GM19023 (cell line): ENCODE measurements at regions not wholly inside any gene's neighbourhood (a gene's known extent, or its start where the extent isn't known, plus 50 kb on each side); places are given as distances from the start of the nearest gene placed in this dataset.

Experiments
- ATAC-seq: cut with Tn5 transposase; IDR thresholded peaks from one replicate; pipeline ENCODE4 v1.9.1; 2021; ENCODE audit warnings: mild to moderate bottlenecking, moderate library complexity; ENCODE audit not compliant: unreplicated experiment

DNA sequence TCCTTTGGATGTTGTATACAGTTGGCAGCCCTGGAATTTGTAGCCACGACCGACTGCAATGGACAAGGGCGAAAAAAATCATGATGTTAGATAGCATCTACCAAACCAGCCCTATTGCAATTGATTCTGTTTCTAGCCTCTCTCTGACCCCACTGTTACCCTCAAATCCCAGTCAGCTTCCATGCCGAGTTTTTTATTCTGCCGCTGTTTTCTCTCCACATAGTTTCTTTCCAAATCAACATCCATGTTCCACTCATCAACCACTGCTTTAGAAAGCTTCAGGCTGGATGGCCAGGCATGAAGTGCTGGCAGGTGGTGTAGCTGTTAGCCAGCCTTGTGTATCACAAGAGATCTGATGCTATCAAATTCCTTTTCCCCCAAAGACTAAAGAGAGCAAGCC, 272.8 kb downstream of the FIGN start:
- no peak for ATAC-seq

DNA sequence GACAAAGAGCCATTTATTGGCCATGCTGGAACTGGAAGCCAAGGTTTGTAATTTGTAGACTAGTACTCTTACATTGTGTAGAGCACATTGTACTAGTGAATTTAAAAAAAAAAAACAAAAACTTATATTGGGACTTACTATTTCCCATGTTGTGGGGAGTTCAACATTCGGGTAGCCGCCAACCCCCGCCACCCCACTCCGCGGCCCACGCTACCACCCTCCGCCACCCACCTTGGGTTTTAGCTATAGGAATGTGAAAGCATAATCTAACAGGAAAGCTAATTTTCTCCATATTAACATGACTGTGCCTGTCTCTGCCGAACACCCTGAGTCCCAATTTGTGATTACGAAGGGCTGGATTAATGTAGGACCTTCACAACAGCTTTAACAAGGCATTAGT, 275.8 kb downstream of the FIGN start:
- ATAC-seq = no peak

DNA sequence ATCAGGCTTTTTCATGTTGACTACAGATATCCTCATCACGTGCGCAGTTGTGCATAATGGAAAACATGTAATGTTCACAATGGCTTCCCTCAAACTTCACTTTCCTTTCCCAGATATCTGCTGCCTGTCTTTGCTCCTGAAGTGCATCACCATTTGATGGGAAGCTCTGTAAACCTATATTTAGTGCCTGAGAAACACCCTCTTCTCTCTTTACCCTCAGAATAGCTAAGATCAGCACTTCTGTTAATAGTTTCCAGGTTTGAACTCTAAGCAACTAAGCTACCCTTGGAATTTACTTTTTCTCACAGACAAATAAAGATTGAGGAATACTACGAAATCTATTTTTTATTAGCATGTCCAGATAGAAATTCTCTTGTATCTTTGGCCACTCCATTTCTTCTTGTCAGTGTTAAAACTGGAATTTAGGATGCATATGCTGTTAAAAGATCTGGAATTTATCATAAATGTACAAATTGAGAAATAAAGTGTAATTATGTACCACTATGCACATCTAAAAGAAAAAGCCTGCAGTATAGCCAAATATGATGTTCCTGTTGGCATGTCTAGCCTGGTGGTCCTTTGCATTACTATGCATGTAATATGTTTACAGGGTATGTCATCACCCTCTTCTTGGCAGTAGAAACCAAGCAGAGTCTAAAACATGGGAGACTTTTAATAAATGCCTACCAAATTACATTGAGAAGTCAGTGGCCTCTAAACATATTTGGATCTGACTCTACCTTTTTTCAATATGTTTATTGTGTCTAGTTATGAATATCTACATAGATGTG, 278.7 kb downstream of the FIGN start:
- no peak for ATAC-seq

DNA sequence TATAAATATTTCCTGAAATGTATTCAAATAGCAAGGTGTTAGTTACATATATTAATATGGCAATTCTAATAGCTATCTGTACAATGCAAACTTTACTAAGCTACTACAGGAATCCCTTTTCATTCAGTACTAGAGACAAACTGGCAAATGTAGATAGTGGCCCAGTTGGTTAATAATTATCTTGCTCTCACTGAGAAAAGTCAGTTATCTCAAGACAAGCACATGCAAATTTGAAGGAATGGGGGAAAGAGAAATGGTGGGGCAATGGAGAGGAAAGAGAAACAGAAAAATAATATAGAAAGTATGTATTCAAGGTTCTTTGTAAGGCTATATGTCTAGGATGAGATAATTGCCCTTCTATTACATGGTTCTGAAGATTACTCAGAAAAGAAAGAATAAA, 280.0 kb downstream of the FIGN start:
- peak; percentile 90 for ATAC-seq

DNA sequence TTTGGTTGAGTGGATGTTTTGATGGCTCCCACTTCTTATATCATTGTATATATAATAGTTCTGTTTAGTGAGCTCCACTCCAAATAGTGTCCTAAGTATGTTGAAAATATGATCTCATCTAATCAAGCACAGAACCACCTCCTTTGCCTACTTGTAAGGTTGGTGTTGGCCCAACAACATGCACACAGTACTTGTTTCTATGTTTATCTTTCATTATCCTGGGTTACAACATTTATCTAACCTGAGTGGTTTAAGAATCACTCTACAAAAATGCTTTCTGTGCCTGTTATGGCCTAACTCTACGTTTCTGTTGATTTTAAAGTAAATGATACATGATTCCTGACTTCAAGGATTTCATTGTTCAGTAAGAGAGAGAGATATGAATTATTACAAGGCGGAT, 281.9 kb downstream of the FIGN start:
- ATAC-seq = no peak

DNA sequence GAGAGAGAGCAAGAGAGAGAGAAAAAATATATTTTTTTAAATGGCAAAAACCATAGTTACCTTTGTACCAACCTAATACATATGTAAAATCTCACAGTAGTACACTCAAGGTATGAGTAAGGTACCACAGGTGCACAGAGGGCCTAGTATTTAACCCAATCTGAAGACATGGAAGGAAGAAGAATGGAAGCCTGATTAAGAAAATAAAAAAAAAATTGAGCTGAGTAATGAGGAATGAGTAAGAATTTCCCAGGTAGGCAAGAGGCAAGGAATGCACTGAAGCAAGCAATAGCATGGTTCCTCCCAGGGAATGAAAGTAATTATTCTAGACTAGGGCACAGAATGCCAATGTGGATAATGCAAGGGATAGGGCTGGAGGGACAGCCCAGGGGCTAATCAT, 294.2 kb downstream of the FIGN start:
- ATAC-seq = no peak

DNA sequence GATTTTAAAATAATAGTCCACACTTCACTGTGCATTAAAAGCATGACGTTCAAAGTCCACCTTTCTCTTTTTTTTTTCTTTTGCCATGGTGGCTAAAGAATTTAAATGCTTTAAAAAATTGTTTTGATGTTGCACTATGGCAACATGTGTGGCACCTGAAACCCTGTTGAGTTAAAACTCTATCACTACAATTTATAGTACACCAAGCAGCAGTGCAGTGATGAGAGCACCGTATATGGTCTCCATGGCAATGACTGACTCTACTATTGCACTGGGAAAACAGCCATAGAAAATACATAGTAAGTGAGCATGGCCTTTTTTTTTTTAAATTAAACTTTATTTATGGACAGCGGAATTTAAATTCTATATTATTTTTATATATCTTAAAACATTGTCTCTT, 298.8 kb downstream of the FIGN start:
- ATAC-seq = no peak

DNA sequence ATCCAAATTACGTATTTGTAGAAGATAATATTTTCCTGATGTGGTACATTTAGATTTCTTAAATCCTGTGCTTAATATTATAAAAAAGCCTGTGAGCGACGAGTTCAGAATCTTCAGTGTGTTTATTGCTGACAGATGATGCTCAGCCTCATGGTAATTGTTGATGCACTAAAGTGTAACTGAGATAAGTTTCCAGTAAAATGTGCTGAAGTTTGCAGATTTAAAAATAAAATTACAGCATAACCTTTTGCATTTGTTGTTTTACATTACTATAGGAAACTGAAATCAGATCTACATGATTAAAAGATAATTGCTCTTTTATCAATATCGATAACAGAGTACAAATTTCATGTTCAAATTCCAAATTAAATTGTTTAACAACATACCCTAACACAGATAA, 307.6 kb downstream of the FIGN start:
- no peak for ATAC-seq

DNA sequence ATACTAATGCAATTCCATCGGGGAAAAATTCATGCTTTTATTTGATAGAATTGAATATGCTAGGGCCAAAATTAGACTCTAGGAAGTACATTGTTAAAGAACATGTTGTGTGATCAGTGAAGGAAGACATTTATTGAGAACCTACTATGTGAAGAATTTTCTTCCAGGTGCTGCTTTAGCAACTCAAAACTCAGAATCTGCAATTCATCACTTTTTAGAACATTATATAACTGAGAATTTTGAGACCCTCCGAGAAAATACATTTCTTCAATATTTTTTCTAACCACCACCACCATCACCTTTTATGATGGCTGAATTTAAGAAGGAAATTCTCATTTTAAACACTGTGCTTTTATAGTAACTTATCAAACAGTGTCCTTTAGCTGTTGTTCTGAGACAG, 315.2 kb downstream of the FIGN start:
- no peak for ATAC-seq

DNA sequence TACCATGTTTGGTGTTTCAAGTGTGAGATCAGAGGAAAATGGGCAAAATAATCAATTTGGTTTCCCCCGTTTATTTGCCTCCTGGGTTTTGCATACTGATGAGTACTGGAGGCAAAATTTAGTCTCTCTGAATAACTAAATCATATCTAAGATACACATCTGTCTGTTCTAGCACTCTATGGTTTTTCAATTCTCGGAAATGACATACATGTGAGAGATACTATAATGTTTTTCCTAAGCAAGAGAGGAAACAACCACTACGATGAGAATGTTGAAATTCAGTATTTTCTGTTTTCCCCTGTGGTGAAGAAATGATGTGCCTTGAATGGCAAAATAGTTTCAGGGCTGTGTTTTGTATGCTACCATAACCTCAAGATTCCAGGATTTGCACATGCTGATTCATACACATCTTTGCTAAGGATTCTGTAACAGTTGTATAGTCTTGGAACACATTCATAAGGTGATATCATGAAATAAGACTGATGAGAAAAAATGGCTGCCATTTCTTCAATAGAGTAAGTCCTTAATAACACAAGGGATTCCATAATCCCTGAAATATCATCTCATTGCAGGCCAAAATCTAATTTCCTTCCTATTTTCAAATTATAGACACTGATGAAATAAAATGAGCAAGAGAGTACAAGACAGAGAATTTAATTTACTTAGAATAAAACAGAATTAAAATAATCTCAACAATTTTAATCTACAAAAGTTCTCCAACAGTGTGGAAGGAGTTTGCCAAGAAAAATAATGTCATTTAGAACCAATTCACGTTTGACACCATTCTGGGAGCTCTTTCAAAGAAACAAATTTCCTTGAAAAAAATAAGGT, 316.6 kb downstream of the FIGN start:
- no peak for ATAC-seq

DNA sequence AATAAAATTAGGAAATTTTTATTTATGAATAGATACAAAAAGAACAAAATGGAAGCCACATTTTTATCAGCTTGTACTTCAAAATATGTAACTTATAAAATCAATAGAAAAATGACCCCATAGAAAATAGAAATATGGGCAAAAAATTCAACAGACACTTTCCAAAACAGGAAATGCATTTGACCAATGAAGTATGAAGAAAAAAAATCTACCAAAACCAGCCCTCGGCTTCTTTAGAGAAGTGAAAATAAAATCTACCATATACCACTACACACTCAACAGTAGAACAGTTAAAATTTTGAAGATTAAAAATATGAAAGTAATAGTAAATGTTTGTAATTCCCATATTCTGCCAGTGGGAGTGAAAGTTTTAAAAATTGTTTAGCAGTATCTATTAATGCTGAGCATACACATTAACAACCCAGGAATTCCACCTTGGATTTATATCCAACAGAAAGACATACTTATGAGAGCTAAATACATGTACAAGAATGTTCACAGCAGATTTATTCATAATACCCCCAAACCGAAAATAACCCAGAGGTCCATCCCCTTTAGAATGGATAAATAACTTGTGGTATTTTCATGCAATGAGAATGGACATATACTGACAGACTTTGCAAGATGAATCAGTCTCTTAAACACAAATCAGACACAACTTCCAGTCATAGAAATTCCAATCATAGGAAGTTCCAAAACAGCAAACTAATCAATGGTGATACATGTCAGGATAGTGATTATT, 318.0 kb downstream of the FIGN start:
- ATAC-seq = peak; percentile 76

DNA sequence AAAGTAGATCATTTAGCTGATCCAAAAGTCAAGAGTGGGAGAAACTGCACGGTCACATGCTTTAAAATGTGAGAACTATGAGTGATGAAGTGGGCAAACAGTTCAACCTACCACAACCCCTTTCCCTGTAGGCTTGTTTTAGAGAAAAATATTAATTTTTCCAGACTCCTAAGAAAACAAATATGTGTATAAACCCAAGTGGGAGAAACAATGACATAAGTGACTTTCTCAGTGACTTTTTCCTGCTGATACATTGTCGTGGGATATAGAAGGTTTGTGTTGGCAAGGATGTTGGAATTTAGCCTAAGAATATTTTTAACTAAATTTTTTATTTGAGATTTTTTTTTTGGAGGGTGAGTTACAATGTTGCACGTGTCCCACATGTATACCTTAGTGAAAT, 321.7 kb downstream of the FIGN start:
- no peak for ATAC-seq

DNA sequence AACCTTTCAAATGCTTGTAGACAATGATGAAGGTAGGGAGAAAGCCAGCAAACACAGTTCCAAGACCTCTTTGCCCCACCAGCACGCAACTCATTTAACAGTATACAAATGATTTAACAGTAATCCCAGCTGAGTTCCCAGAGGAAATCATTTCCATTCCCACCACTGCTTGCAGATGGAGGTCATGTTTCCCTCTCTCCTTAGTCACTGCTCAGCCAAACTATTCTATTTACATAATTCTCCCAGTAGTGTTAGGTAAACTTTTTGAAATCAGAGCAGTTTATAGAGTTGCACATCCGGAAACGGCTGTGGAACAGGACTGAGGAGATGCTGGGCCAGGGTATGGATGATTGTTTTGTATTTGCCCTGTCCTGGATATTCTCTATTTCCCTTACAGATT, 328.5 kb downstream of the FIGN start:
- no peak for ATAC-seq

DNA sequence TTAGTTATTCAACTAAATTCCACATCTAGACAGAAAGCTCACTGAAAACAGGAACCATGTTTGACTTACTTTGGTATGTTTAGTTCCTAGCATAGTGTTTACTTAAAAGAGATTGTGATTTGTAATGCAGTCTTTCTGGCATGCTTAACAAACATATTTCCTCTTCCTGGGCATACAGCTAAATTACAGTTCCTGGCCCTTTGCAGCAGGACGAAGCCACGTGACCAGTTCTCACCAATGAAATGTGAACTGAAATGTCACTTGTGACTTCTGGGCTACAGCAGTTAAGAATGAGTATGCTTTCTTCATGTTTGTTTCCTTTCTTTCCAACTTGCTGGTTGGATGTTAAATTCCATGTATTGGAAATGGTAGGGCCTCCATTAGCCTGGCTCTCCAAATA, 330.5 kb downstream of the FIGN start:
- ATAC-seq = no peak

DNA sequence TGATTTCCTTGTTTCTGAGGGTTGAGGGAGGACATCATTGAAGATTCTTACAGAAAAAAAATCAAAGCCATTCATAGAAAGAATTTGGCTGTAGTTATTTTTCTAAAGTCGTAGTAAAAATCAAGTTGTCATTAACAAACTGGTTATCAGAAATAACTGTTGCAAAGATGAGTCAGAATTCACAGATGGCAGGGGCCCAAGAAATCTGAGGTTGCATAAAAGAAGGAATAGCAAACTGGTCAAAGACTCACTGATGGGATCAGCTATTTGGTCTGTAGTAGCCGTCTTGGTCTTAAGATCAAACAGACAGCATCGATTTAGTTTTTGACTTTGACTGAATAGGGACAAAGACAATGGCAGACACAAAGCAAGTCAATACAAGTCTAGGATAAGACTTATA, 334.3 kb downstream of the FIGN start:
- ATAC-seq = no peak

DNA sequence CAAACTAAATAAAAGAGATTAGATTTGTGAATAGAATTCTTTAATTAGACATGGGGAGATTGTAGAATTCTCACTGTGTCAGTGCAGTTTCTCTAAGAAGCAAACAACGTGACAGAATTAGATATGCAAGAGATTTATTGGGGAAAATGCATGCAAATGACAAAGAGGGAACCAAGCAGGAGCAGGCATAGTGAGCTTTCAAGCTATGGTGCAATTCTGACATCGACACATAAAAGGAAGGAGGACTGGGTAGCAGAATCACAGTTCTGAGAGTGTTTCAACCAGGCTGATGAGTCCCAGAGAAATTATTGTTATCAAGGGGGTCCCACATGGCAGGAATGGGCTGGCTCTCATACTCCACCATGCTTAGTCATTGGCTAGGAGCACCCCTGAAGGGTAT, 338.4 kb downstream of the FIGN start:
- no peak for ATAC-seq

DNA sequence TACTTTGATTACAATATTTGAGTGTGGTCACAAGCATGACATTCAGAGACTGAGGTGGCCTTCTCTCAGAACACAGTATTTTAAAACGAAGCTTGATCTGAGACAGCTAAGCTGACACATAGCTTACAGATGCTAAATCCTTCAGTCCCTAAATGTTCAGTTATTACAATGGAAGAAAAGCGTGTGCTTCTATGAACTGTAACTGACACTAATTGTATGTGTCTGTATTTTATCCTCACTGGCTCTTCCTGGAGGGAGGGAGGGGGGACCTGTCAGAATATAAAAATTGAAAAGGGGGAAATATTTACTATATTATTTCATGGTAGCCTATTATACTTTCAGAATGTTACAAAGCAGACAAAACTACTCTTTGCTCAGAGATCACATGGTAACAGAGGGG, 340.2 kb downstream of the FIGN start:
- ATAC-seq = no peak

DNA sequence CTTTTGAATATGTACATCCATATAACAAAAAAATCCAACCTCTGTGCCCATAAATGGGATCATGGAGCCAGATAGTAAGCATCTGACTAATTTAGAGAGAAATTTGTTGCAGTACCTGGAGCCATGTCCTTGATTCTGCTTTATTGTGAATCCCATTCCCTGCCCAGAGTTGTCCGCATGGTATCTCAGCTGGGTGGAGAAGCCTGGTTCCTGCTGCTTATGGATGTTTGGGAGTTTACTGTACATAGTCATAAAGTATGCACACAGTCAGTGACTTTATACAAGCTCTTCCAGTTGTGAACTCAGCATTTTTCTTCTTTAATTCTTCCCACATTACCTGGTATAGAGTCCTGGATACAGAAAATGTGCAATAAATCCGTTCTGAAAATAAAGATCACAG, 346.0 kb downstream of the FIGN start:
- no peak for ATAC-seq

DNA sequence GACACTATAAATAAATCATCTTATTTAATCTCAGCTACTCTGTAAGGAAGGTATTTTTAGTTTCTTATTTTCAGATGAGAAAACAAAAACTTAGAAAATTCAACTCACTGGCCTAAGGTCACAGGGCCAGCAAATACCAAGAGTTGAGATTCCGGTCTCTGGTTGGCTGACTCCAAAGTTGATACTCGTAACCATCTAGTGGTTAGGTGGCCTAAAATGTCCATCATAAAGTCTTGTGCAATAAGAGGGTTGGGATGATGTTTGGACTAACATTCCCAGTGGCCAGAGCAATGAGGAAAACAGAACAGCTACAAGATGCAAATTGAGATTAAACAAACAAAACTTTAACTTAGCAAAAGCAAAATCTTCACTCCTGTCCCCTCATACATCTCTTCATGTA, 360.3 kb downstream of the FIGN start:
- no peak for ATAC-seq

DNA sequence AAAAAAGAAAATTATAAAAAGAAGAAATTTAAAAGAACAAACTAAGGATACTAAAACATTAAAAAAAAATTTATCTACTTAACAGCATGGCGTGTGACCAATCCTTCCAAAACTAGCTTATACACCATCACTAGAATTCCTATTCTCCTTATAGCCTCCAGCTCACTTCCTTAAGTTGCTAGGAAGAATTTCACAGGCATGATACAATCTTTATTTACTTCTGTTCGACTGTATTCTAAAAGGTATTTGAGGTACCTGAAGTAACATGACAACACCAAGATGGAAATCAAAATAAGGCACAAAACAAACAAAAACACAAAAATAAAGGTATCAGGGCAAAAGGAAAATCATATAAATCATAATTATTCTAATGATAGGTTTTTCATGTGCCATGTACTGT, 360.7 kb downstream of the FIGN start:
- ATAC-seq = no peak

DNA sequence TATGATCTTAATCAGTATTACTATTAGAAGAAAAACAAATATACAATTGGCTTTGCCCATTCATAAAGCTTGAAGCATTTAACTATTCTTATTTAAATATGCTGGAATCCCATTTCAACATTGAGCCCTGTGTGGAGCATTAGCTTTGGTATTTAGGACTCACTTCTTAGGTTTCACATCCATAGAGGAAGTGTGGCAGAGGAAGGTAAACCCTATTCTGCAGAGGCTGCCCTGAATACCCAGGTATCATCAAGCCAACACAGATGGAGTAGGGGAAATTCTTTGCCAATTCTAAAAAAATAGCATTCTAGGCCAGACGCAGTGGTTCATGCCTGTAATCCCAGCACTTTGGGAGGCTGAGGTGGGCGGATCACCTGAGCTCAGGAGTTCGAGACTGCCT, 361.5 kb downstream of the FIGN start:
- no peak for ATAC-seq

DNA sequence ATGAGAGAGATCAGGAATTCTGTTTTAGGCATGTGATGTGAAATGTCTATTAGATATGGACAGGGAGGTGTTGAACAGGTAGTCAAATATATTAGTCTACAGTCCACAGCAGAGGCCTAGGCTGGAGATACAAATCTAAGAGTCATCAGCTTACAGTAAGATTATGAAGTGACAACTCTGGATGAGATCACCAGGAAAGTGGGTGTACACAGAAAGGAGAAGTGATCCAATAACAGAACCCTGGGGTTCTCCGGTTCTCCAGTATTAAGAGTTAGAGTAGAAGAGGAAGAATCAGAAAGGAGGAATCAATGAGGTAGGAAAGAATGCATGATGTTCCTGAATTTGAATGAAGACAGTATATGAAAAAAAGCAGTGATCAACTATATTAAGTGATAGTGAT, 362.3 kb downstream of the FIGN start:
- no peak for ATAC-seq
